GM18909 (cell line): ENCODE measurements at regions not wholly inside any gene's neighbourhood (a gene's known extent, or its start where the extent isn't known, plus 50 kb on each side); places are given as distances from the start of the nearest gene placed in this dataset.

ENCODE experiments used
- ATAC-seq: cut with Tn5 transposase; IDR thresholded peaks from one replicate; pipeline ENCODE4 v1.9.1; 2021; ENCODE audit warnings: mild to moderate bottlenecking; ENCODE audit not compliant: unreplicated experiment, poor library complexity

DNA sequence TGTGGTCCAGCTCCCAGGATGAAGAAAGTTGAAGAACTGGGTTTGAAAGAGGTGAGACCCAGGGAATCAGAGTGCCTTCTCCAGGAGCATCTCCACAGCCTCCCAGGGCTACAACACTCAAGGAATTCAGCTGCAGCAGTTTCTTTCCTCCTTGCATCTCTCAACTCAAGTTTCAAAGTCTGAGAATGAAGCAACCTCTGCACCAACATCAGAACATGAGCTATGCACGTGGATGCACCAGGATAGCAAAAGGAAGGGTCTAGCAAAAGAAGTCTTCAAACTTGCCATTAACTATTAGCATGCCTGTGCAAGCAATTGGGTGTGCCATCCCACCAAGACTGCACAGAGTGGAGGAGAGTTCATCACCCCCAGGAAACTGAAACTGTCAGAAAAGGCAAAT lies 193.9 kb downstream of the OTOR start:
- ATAC-seq, result no peak

DNA sequence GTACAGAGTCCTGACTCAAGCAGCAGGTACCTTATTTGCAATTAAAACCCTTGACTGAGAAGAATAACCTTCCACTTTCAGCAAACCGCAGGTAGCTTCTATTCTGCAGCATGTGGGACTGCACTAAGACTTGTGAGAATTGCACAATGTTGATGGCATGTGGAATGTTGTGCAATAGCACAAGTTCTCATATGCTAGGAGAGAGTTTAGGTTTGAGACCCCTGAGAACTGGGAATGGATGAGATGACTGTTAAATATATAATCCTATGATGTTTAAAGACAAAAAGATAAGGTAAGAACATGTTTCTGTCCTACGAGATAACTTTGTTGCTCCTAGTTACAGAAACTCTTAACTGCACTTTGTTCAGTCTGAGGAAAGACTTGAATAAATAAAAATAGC lies 194.6 kb downstream of the OTOR start:
- no peak for ATAC-seq

DNA sequence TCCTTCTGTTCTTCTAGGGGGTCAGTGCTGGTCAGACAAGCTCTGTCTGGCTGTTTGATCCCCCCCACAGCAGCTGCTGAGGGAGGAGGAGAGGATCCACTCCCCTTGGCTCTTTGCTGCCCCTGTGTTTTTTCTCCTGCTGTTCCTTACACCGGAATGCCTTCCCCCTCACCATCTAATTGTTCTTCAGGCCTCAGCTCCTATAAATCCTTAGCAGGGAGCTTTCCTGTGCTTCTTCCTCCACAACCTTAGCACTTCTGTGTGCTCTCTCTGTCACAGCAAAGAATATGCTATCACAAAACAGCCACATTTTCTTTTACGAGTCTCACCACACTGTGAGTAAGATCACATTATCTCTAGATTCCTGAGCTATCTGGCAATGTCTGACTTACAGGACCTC lies 196.6 kb downstream of the OTOR start:
- no peak for ATAC-seq

DNA sequence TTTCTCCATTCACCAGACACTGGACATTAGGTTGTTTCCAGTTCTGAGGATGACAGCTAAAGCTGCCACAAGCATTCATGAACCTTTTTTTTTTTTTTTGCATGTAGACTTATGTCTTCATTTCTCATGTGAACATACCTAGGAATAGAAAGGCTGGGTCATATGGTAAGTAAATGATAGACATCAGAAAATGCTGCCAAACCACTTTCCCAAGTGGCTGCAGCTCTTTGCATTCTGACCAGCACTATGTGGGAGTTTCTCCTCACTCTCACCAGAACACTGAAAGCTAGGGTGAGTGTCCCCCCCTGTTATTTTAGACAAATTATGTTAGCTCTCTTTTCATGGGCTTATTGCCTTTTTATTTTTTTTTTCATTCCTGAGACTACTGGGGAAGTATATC lies 197.5 kb downstream of the OTOR start:
- ATAC-seq, result no peak

DNA sequence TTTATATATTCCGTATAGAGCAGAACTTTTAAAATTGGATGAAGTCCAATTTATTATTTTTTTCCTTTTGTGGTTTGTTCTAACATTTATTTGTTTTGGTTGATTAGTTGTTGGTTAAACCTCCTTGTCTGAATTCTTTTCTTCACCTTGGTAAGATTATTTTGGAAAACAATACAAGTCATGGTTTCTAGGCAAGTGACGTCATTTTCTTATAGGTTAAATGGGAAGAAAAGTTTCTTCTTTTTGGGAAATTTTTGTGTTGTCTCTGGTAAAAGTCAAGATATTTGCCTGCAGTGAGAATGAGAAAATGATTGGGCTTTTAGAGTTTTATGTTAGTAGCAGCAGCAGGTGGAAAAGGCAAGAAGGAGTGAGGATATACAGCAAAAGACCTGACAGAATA lies 197.9 kb downstream of the OTOR start:
- no peak for ATAC-seq

DNA sequence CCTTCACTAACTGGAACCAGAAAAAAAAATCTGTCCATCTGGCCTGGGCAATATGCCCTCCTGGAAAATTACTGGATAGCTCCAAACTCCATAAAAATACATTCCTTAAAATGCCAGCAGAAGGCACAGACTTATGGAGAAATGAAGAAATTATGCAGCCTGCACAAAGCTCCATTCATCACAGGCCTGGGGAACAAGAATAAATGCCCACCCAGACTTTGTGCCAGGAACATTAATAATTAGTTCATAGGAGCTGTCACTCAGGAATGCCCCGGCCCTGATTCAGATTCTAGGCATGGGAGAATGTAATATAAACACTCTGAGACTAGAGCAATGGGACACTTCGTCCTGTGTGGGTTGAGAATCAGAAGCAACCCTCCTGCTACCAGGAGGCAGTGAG lies 199.3 kb downstream of the OTOR start:
- ATAC-seq, result no peak

DNA sequence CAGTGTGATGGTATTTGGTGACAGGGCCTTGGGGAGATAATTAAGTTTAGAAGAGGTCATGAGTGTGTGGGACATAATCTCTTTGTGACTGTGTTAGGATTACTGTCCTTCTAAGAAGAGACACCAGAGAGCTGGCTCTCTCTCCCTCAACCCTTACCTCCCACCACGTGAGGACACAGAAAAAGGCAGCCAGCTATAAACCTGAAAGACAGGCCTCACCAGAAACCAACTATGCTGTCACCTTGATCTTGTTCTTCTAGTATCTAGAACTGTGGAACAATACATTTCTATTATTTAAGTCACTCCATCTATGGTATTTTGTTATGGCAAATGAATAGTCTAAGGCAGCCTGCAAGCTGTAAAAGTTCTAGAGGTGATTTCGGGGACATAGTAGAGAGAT lies 203.7 kb downstream of the OTOR start:
- ATAC-seq, result no peak

DNA sequence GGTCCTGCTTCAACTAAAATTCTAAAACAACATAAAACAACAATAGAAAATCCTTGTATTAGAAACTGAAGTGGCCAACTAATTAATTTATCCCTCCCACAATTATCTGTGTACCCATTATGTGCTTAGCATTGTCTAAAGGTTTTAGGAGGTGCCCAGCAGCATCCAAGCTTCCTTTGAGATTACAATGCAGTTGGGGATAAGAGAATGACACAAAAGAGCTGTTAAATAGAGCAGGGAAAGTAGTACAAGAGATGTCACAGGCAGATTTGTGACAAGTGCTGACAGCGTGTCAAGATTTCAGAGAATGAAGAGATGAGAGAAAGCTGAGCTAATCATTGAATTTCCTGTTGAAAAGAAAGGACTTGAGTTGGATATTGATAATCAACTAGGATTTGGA lies 204.8 kb downstream of the OTOR start:
- ATAC-seq, result no peak

DNA sequence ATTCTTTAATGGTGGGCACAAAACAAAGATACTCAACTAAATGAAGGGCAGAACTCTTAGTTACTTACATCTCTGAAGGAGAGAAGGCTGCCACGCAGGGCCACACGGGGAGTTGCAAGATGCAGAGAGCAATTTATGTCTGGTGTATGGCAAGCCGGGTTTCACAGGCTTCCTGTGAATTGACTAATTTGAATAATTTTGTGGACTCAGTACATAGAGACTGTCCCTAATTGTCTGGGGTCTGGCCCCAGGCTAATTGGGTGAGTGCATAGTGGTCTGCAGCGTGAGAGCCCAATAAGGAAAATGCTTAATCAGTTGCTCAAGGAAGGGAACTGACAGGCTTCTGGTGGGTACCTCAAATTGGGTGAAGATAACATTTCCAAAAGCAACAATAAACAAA lies 205.7 kb downstream of the OTOR start:
- no peak for ATAC-seq

DNA sequence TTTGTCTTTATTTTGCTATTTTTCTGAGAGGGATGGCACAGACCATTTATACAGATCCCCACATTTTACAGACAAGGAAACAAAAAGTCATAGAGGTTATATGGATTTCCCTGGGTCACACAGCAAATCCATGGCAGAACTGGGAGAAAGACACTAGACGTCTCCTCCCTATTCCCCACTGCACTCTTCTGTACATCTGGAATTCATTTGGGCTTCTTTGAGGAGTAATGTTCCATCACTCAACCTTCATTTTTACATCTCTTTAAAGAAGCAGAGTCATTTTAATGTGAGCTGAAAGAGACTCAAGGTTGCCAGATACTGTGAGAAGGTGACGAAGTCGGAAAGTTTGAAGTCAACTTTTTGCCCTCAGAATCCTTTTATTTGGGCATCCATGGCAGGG lies 207.3 kb downstream of the OTOR start:
- no peak for ATAC-seq

DNA sequence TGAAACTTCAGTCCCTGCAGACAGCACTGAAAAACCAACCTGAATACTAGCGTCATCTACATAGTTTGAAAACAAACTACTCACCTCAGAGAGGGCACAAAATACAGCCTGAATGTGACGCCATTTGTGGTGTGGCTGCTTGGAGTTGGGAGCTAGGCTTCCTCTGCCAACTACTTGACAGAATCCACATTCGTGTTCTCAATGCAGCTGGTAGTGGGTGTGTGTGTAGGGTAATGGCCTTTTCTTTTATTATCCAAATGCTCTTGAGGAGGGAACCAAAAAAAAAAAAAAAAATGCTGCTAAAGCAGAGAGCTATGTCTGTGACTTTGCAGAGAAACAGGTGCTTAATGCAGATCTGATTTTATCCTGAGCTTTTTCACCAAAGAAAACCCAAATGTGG lies 207.8 kb downstream of the OTOR start:
- ATAC-seq, result no peak

DNA sequence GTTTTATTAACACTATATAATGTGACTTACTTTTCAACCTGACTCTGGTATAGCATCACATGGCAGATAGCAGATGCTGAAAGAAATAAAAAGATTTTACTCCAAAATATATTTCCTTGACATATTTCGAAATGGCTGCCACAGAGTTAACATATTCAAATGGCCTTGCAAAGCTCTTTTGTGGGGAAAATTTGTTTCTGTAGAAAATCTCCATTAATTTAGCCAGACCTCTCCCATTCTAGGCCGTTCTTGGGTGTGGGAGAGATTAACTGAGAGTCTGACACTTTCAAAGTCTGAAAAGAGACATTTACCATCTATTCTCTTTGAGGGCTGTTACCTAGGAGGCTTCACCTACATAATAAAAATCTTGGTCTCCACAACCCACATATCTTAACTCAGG lies 217.2 kb downstream of the OTOR start:
- no peak for ATAC-seq

DNA sequence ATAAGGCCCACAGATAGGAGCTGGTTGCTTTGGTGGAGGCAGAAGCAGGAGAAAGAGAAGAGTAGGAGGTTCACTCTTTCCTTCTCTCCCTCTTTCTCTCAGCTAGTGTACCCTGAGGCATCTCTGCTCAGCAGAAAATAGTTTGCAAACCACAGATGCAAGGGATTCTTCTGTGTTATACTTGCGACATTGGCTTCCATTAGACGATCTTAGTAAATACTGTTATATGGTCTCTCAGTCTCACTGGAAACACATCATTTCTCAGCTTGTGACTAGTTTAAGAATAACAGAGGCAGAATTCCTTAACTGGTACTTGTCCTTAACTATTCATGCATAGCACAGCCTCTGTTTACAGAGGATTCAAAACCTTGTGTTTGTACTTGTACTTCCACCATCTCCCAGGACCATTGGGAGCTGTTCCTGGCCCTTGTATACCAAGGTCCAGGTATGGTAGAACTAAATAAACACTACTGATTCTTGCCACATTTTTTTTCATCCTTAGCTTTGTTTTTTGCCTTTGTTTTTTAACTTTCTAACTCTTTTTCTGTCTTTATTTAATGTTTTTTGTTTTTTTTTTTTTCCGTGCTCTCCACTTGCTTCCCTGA lies 218.2 kb downstream of the OTOR start:
- no peak for ATAC-seq

DNA sequence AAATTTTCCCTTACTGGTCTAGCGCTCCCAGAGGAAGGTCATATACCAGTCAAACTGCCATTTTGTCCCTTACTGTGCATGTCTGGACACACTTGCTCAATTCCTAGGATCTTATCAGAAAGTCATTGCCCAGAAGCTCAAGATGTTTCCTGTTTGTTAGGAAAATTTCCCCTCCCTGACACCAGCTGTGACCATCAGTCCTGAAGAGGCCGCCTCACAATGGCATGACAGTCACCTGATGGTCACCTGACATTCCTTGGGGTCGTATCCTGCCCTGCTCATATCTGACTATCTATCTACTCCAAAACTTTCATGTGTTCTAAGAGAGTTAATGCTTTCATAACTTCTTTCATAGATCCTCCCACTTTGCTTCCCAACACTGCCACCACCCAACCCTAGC lies 219.9 kb downstream of the OTOR start:
- ATAC-seq, result no peak

DNA sequence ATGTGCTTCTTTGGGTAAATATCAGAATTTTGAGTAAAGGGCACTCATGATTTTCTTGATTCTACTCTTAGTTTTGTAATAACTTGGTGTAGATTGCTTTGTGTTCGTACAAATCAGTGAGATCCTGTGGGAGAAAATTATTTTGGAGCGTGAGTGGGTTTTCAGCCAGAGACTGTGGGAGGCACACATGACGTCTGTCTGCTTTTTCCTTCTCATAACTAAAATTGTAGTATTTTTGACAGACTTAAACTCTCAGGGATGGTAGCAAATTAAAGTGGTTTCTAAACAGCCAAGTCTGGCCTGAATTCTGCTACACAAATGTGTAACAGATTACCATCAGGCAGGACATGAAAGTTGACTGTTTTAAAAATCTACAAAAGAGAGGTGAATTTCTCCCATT lies 222.6 kb downstream of the OTOR start:
- no peak for ATAC-seq

DNA sequence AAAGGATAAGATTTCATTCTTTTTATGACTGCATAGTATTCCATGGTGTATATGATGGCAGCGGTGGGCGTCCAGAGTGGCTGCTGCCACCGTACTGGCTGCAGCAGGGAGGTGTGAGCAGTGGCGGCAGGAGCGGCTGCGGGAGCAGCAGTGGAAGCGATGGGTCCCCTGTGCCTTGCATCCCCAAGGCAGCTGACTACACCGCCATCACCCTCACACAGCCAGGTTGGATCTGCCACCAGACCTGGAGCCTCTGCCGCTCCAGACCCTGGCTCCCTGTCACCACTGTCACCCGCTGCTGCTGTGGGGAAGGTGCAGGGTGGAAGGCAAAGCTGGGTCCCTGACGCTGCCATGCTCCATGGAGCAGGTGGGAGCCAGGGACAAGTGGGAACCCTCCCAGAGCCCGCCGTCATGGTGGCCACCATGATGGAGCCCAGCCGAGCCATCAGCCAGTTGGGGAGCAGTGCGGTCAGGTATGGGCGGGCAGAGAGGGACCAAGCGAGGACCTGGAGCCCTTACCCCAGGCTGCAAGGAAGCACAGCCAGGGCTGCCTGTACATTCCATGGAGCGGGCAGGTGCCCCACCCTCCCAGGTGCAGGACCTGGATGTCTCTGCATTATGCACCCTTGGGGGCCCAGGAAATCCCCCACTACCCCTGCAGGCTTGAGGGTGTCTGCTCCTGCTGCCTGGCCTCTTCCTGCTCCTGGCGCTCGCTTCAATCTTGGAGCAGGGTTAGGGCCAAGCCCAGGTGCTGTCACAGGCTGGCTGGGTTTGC lies 226.1 kb downstream of the OTOR start:
- no peak for ATAC-seq

DNA sequence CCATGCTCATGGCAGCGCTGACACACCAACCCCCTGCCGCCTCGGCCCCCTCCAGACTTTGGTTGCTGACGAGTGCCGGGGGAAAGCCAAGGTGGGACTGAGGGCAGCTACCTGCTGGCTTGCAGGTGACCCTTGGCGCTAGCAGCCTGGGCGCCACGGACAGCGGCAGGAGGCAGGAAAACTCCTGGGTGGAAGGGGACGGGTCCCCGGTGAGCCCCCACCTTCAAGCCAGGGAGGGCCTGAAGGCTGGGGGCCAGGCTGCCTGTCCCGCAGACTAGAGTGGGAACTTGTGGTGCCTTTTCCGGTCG lies 226.7 kb downstream of the OTOR start:
- ATAC-seq, result no peak

DNA sequence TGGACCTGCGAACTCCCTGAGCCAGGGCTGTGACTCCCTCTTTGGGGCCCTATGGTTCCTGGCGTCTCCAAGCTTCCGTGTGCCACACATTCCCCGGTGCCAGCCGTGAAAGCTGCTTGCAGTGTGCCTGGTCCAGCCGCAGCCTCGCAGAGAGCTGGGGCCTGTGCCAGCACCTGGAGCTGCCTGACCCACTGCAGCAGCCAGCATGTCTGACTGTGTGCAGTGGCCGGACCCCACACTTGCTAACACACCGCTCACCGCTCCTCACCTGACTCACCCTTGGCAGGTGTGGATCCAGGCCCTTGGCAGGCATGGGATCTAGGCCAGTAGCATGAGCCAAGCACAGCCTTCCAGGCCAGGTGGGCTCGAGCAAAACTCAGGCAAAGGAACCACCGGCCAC lies 227.5 kb downstream of the OTOR start:
- no peak for ATAC-seq

DNA sequence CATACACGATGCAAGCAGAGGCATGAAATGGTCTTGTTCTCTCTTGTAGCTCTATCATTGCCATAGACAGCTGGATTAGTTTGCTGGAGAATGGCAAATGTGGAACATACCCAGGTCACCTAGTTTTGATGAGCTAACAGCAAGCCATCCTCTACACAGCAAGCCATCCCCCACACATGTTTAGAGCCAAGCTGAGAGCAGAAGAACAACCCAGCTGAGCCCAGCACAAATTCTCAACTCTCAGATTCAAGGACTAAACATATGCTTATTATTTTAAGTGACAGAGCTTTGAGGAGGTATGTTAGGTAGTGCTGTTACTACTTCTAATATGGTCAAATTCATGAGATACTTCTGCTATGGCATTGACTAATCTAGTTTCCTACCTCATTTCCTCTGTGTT lies 230.3 kb downstream of the OTOR start:
- no peak for ATAC-seq

DNA sequence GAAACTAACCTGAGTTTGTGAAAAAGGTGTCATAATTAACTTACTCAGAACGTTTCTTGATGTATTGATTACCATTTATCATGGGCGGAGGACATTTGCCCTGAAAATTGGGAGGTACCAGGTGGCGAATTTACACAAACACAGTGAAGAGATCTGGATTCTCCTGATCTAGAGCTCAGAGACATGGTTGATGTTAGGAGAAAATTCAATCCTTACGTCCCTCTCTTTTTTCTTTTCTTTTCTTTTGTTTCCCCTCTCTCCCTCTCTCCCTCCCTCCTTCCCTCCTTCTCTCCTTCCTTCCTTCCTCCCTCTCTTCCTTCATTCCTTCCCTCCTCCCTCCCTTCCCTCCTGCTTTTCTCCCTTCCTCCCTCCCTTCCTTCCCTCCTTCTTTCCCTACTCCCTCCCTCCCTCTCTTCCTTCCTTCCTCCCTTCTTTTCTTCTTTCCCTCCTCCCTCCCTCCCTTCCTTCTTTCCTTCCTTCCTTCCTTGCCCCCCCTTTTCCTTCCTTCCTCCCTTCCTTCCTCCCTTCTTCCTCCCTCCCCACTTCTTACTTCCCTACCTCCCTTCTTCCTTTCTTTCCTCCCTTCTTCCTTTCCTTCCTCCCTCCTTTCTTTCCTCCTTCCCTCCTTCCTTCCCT lies 234.1 kb downstream of the OTOR start:
- no peak for ATAC-seq

DNA sequence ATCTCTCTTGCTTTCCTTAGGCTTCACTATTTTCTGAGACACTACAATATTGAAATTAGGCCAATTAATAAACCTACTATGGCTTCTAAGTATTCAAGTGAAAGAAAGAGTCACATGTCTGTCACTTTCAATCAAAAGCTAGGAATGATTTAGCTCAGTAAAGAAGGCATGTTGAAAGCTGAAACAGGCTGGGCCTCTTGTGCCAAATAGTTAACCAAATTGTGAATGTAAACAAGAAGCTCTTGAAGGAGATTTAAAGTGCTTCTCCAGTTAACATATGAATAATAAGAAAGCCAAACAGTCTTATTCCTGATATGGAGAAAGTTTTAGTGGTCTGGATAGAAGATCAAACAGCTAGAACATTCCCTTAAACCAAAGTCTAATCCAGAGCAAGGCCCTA lies 236.3 kb downstream of the OTOR start:
- no peak for ATAC-seq
